ENCODE measurements at regions not wholly inside any gene's neighbourhood (a gene's known extent, or its start where the extent isn't known, plus 50 kb on each side); places are given as distances from the start of the nearest gene placed in this dataset.

DNA sequence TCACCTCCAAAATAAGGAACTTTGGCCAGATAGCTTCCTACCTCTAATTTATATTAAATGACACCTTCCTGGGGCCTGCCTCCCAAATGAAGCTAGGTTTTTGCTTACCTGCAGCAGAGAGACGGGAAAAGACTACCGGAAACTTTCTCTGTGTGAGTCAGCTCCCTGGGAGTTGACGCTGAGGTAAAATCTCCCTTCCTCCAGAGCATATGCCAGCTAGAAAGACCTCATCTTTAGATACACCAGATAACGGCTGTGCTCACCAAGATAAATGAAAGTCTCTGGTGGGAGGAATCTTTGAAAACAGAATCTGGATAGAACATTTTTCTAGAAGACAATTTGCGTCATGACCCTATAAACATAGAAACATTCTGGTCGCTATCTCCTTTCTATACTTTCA, 99.7 kb upstream of the RFX8 start:
- TF ChIP-seq, protein P1, sequence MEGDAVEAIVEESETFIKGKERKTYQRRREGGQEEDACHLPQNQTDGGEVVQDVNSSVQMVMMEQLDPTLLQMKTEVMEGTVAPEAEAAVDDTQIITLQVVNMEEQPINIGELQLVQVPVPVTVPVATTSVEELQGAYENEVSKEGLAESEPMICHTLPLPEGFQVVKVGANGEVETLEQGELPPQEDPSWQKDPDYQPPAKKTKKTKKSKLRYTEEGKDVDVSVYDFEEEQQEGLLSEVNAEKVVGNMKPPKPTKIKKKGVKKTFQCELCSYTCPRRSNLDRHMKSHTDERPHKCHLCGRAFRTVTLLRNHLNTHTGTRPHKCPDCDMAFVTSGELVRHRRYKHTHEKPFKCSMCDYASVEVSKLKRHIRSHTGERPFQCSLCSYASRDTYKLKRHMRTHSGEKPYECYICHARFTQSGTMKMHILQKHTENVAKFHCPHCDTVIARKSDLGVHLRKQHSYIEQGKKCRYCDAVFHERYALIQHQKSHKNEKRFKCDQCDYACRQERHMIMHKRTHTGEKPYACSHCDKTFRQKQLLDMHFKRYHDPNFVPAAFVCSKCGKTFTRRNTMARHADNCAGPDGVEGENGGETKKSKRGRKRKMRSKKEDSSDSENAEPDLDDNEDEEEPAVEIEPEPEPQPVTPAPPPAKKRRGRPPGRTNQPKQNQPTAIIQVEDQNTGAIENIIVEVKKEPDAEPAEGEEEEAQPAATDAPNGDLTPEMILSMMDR (conservative IDR thresholded peaks at IDR 0.05; ENCODE audit: low read depth, low read length): no peak
- no peak for TF ChIP-seq EZH2 (IDR thresholded peaks at IDR 0.05; ENCODE audit: borderline replicate concordance, low read depth, low read length, poor library complexity, severe bottlenecking)
